Upper lobe of left lung (tissue), 6 donors: ENCODE measurements at regions not wholly inside any gene's neighbourhood (a gene's known extent, or its start where the extent isn't known, plus 50 kb on each side); places are given as distances from the start of the nearest gene placed in this dataset.

Source experiments
- ATAC-seq, 2 donors: fragments of 200-7000 bp; cut with Tn5 transposase; one replicate each; pipeline ENCODE4 v1.9.1; 2022; ENCODE audit warnings: mild to moderate bottlenecking in 2 of 2, moderate library complexity in 2 of 2; ENCODE audit not compliant: low FRiP score in 2 of 2
- DNase-seq, 2 donors: peaks; one replicate each; pipeline ENCODE4 v3.0.0-alpha.2; 2019 to 2020
- H3K27ac ChIP-seq, 4 donors: fragments of 200-600 bp; sonication (generic); one replicate each; pipeline ENCODE4 v1.5.1; 2016 to 2019
- H3K27me3 ChIP-seq, 4 donors: fragments of 200-600 bp; sonication (generic); one replicate each; pipeline ENCODE4 v1.5.1; 2017 to 2019
- H3K36me3 ChIP-seq, 4 donors: fragments of 200-600 bp; sonication (generic); one replicate each; pipeline ENCODE4 v1.5.1; 2016 to 2019
- H3K4me1 ChIP-seq, 4 donors: fragments of 200-600 bp; sonication (generic); one replicate each; pipeline ENCODE4 v1.5.1; 2018 to 2019
- H3K4me3 ChIP-seq, 4 donors: fragments of 200-600 bp; sonication (generic); one replicate each; pipeline ENCODE4 v1.5.1; 2017 to 2019; ENCODE audit warnings: mild to moderate bottlenecking in 2 of 4, moderate library complexity in 1 of 4
- H3K9me3 ChIP-seq, 4 donors: fragments of 200-600 bp; sonication (generic); one replicate each; pipeline ENCODE4 v1.5.1; 2018 to 2019
- EP300 ChIP-seq, 4 donors: sonication (generic); formaldehyde crosslinking; IDR thresholded peaks; one replicate each; pipeline ENCODE4 v1.5.1; 2017; ENCODE audit warnings: antibody characterized with exemption in 4 of 4, control low read depth in 2 of 4
- POLR2A ChIP-seq, 4 donors: fragments of 450-650 bp; IDR thresholded peaks; one replicate each; pipeline ENCODE4 v1.5.1; 2016 to 2017; ENCODE audit warnings: antibody characterized with exemption in 4 of 4, mild to moderate bottlenecking in 2 of 4
- POLR2AphosphoS5 ChIP-seq, 2 donors: sonication (generic); formaldehyde crosslinking; IDR thresholded peaks; one replicate each; pipeline ENCODE4 v1.5.1; 2017; ENCODE audit warnings: antibody characterized with exemption in 2 of 2
- WGBS, 2 donors: methylation state at CpG; one replicate each; pipeline ENCODE4 v1.1.5; 2017 to 2018; 5-methylcytosine and 5-hydroxymethylcytosine counted together
- TF ChIP-seq, protein P1 (sequence below), 6 experiments: fragments of 450-650 bp in 4 of 6; fragments of 200-600 bp in 2 of 6; sonication (generic) in 2 of 6; IDR thresholded peaks; one replicate each; pipeline ENCODE4 v1.5.1; 2016 to 2019; ENCODE audit warnings: antibody characterized with exemption in 6 of 6
- donor health status: DM: no; HTN: no; CAD: no; lungs with moderate emphysema.
- donor health status: DM: no; HTN: yes; CAD: no; lungs with severe emphysema.

DNA sequence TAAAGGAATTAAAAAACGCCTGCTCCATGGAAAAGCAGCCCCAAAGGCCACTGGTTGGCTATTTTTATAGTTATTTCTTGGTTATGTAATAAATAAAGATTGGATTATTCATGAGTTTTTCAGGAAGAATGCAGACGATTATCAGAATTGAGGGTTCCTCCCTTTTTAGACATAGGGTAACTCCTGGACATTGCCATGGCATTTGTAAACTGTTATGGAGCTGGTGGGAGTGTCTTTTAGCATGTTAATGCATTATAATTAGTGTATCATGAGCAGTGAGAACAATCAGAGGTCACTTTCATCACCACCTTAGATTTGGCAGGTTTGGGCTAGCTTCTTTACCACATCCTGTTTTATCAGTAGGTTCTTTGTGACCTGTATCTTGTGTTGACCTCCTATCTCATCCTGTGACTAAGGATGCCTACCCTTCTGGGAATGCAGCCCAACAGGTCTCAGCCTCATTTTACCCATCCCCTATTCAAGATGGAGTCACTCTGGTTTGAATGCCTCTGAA lies 728.7 kb downstream of the GALC start:
- H3K36me3 ChIP-seq, result no peaks in the 10 kb centered on the region
- TF ChIP-seq EP300 (IDR thresholded peaks at IDR 0.05) (no peak), POLR2AphosphoS5 (IDR thresholded peaks at IDR 0.05) (no peak), POLR2A (IDR thresholded peaks at IDR 0.05) (no peak)
- TF ChIP-seq, protein P1, sequence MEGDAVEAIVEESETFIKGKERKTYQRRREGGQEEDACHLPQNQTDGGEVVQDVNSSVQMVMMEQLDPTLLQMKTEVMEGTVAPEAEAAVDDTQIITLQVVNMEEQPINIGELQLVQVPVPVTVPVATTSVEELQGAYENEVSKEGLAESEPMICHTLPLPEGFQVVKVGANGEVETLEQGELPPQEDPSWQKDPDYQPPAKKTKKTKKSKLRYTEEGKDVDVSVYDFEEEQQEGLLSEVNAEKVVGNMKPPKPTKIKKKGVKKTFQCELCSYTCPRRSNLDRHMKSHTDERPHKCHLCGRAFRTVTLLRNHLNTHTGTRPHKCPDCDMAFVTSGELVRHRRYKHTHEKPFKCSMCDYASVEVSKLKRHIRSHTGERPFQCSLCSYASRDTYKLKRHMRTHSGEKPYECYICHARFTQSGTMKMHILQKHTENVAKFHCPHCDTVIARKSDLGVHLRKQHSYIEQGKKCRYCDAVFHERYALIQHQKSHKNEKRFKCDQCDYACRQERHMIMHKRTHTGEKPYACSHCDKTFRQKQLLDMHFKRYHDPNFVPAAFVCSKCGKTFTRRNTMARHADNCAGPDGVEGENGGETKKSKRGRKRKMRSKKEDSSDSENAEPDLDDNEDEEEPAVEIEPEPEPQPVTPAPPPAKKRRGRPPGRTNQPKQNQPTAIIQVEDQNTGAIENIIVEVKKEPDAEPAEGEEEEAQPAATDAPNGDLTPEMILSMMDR (IDR thresholded peaks at IDR 0.05), result no peak
- H3K4me1 ChIP-seq, result no peaks in the 10 kb centered on the region
- 67 to 70% methylated on average over 2 of the region's 2 CpGs for WGBS, 2 donors
- H3K27me3 ChIP-seq, result no peaks in the 10 kb centered on the region
- no peak for DNase-seq
- ATAC-seq, result no peak
- no peaks in the 10 kb centered on the region for H3K9me3 ChIP-seq
- no peak overlapping the region for H3K27ac ChIP-seq
- no peak overlapping the region for H3K4me3 ChIP-seq

DNA sequence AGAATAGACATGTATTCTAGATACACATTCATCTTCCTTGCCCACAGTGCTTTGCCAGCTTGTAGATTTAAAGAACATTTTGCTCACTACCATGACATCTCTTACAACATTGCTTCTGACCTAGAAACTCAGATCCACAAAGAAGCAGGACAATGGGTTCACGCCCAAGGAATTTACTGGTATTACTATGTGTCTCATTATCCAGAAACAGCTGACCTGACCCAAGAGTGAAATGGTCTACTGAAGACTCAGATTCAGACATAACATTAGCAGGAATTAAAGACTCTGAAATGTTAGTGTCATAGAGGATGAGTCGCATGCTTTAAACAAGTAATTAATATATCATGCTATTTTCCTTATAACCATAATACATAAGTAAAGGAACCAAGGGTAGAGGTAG lies 731.4 kb downstream of the GALC start:
- TF ChIP-seq, protein P1 (IDR thresholded peaks at IDR 0.05), result no peak
- TF ChIP-seq EP300 (IDR thresholded peaks at IDR 0.05), result no peak
- no peak for TF ChIP-seq POLR2A (IDR thresholded peaks at IDR 0.05)
- no peak for TF ChIP-seq POLR2AphosphoS5 (IDR thresholded peaks at IDR 0.05)
- no peaks in the 10 kb centered on the region for H3K4me1 ChIP-seq
- 85 to 99% methylated on average over 2 of the region's 2 CpGs for WGBS, 2 donors

GRCh38 chr14:87260460-87260859 lies 732.5 kb downstream of the GALC start:
- no peaks in the 10 kb centered on the region for H3K27me3 ChIP-seq
- ATAC-seq, result no peak
- 66 to 68% methylated on average over 3 of the region's 3 CpGs for WGBS, 2 donors
- no peaks in the 10 kb centered on the region for H3K36me3 ChIP-seq
- DNase-seq, result no peak
- H3K27ac ChIP-seq, result no peak overlapping the region
- H3K4me3 ChIP-seq, result no peak overlapping the region
- TF ChIP-seq POLR2A (IDR thresholded peaks at IDR 0.05) (no peak), POLR2AphosphoS5 (IDR thresholded peaks at IDR 0.05) (no peak), EP300 (IDR thresholded peaks at IDR 0.05) (no peak)
- TF ChIP-seq, protein P1 (IDR thresholded peaks at IDR 0.05), result no peak
- H3K9me3 ChIP-seq, result no peaks in the 10 kb centered on the region
- H3K4me1 ChIP-seq, result no peaks in the 10 kb centered on the region

More for the DNA sequence above, 731.4 kb downstream of the GALC start:
- H3K36me3 ChIP-seq, result no peaks in the 10 kb centered on the region
- H3K27me3 ChIP-seq, result no peaks in the 10 kb centered on the region
- H3K9me3 ChIP-seq, result no peaks in the 10 kb centered on the region
- ATAC-seq (no peak), DNase-seq (no peak)
- no peak overlapping the region for H3K27ac ChIP-seq
- H3K4me3 ChIP-seq, result no peak overlapping the region

- DNase-seq, result no peak
- WGBS, 2 donors, result 93% methylated on average over 1 of the region's 1 CpG; no CpG with 5 or more reads in 1 of the 2 donors
- no peak overlapping the region for H3K4me3 ChIP-seq
- no peak overlapping the region for H3K27ac ChIP-seq
- H3K27me3 ChIP-seq, result no peaks in the 10 kb centered on the region
- H3K4me1 ChIP-seq, result no peaks in the 10 kb centered on the region
- TF ChIP-seq POLR2A (IDR thresholded peaks at IDR 0.05), result no peak
- TF ChIP-seq, protein P1 (IDR thresholded peaks at IDR 0.05), result no peak
- no peak for TF ChIP-seq EP300 (IDR thresholded peaks at IDR 0.05)
- no peak for TF ChIP-seq POLR2AphosphoS5 (IDR thresholded peaks at IDR 0.05)
- no peaks in the 10 kb centered on the region for H3K9me3 ChIP-seq
- H3K36me3 ChIP-seq, result no peaks in the 10 kb centered on the region
- ATAC-seq, result no peak
Observed at GRCh38 chr14:87257421-87257820, 735.6 kb downstream of the GALC start.

- TF ChIP-seq POLR2AphosphoS5 (IDR thresholded peaks at IDR 0.05), result no peak
- TF ChIP-seq POLR2A (IDR thresholded peaks at IDR 0.05), result no peak
- TF ChIP-seq, protein P1 (IDR thresholded peaks at IDR 0.05), result no peak
- TF ChIP-seq EP300 (IDR thresholded peaks at IDR 0.05), result no peak
- Histone ChIP-seq H3K36me3 (no peaks in the 10 kb centered on the region), H3K4me3 (no peak overlapping the region), H3K27ac (no peak overlapping the region), H3K9me3 (no peaks in the 10 kb centered on the region), H3K4me1 (no peaks in the 10 kb centered on the region), H3K27me3 (no peaks in the 10 kb centered on the region)
- DNase-seq (no peak), ATAC-seq (no peak)
- 77 to 84% methylated on average over 2 of the region's 2 CpGs for WGBS, 2 donors
Observed at GRCh38 chr14:87255058-87255457, 737.9 kb downstream of the GALC start.
